ENCODE measurements at regions not wholly inside any gene's neighbourhood (a gene's known extent, or its start where the extent isn't known, plus 50 kb on each side); places are given as distances from the start of the nearest gene placed in this dataset.

DNA sequence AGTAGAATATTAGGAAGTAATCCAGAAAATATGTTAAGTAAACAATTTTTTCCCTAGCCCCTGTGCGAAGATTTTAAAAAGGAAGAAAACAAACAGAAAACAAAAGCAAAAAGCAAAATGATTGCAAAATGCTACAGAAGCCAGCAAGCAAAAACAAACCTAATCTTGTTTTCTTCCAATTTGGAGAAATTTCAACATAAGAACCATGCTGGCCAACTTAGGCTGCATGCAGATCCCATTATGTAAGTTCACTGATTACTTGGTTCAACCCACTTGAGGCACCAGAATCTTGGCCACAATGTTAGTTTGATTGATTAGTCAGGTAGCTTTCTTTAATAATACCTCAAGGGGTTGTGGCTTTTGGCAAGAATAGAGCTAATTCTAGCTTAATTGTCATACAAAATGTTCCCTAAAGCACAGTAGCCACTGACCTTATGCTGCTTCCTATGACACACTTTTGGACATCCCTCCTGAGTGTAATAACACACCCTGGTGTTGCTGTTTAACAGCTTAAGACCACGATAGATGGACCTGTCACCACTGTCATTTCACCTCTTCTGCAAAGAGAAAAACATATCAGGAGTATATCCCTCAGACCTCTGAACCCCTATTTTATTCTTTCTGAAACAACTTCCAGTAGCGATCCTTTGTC lies 2342.1 kb downstream of the PCDH7 start:
- TF ChIP-seq, protein P1, sequence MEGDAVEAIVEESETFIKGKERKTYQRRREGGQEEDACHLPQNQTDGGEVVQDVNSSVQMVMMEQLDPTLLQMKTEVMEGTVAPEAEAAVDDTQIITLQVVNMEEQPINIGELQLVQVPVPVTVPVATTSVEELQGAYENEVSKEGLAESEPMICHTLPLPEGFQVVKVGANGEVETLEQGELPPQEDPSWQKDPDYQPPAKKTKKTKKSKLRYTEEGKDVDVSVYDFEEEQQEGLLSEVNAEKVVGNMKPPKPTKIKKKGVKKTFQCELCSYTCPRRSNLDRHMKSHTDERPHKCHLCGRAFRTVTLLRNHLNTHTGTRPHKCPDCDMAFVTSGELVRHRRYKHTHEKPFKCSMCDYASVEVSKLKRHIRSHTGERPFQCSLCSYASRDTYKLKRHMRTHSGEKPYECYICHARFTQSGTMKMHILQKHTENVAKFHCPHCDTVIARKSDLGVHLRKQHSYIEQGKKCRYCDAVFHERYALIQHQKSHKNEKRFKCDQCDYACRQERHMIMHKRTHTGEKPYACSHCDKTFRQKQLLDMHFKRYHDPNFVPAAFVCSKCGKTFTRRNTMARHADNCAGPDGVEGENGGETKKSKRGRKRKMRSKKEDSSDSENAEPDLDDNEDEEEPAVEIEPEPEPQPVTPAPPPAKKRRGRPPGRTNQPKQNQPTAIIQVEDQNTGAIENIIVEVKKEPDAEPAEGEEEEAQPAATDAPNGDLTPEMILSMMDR (IDR thresholded peaks at IDR 0.05; ENCODE audit: low read length): no peak
- TF ChIP-seq EZH2 (IDR thresholded peaks at IDR 0.05; ENCODE audit: borderline replicate concordance, low read length): no peak

All from OCI-LY1 (cell line).